HCT116 (cell line): ENCODE measurements at regions not wholly inside any gene's neighbourhood (a gene's known extent, or its start where the extent isn't known, plus 50 kb on each side); places are given as distances from the start of the nearest gene placed in this dataset.

Source experiments
- CEBPB ChIP-seq: IDR thresholded peaks from 2 replicates; pipeline ENCODE4 v1.6.1; 2012; ENCODE audit warnings: low read depth
- EGR1 ChIP-seq: IDR thresholded peaks from 2 replicates; pipeline ENCODE4 v1.6.1; 2012; ENCODE audit warnings: low read depth
- EZH2 ChIP-seq: fragments of 200-600 bp; sonication (generic); IDR thresholded peaks from 2 replicates; pipeline ENCODE4 v1.6.1; 2017; ENCODE audit warnings: antibody characterized with exemption, mixed run types
- EZH2phosphoT487 ChIP-seq: fragments of 200-600 bp; IDR thresholded peaks from 2 replicates; pipeline ENCODE4 v1.6.1; 2018; ENCODE audit warnings: antibody characterized with exemption, borderline replicate concordance
- JUND ChIP-seq: IDR thresholded peaks from 2 replicates; pipeline ENCODE4 v1.6.1; 2012
- POLR2A ChIP-seq: IDR thresholded peaks from 2 replicates; pipeline ENCODE4 v1.7.0; 2011; ENCODE audit warnings: borderline replicate concordance; ENCODE audit not compliant: insufficient read depth, insufficient read length; ENCODE audit errors: extremely low read depth
- POLR2AphosphoS5 ChIP-seq: IDR thresholded peaks from 2 replicates; pipeline ENCODE4 v1.6.1; 2011; ENCODE audit warnings: mild to moderate bottlenecking, low read depth, low read length, moderate library complexity
- RAD21 ChIP-seq: IDR thresholded peaks from 2 replicates; pipeline ENCODE4 v1.6.1; 2012; ENCODE audit warnings: low read depth, mild to moderate bottlenecking
- SRF ChIP-seq: IDR thresholded peaks from 2 replicates; pipeline ENCODE4 v1.6.1; 2012; ENCODE audit warnings: low read depth
- TCF7L2 ChIP-seq: IDR thresholded peaks from 2 replicates; pipeline ENCODE4 v1.7.0; 2011; ENCODE audit warnings: borderline replicate concordance, inconsistent platforms; ENCODE audit not compliant: insufficient read depth, insufficient read length; ENCODE audit errors: extremely low read depth
- TF ChIP-seq, protein P1 (sequence below): IDR thresholded peaks from 2 replicates; pipeline ENCODE4 v1.6.1; 2012
- TF ChIP-seq, protein P2 (sequence below), 3 experiments: fragments of 200-600 bp in 1 of 3; sonication (generic) in 1 of 3; IDR thresholded peaks in 2 of 3; conservative IDR thresholded peaks in 1 of 3; 2 replicates each; pipeline ENCODE4 v1.5.1; 2012 to 2017; ENCODE audit warnings: low read depth in 2 of 3, low read length in 2 of 3, antibody characterized with exemption in 1 of 3, borderline replicate concordance in 1 of 3, control low read depth in 1 of 3, mild to moderate bottlenecking in 1 of 3, mixed read lengths in 1 of 3, mixed run types in 1 of 3, moderate library complexity in 1 of 3; ENCODE audit not compliant: insufficient read depth in 1 of 3
- TF ChIP-seq, protein P3 (sequence below): IDR thresholded peaks from 2 replicates; pipeline ENCODE4 v1.6.1; 2012

DNA sequence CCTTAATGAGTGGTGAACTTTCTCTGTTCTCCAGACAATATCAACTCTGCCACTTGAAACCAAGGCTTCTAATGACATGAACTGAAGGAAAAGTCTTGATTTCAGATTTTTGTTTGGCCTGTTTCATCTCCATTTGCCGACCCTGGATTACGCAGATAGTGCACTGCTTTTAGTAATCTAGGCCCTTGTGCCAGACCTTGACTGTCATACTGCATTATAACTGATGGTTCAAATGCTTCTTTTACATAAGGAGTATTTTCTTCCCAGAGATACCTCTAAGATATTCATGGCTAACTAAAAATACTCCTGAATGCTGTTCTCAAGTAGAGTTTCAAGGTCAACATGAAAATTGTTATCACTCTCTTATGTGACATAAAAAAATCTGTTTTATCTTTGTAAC is 238.7 kb upstream of the SEMA6A start:
- TF ChIP-seq, protein P1, sequence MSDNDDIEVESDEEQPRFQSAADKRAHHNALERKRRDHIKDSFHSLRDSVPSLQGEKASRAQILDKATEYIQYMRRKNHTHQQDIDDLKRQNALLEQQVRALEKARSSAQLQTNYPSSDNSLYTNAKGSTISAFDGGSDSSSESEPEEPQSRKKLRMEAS: no peak
- TF ChIP-seq EZH2: no peak
- TF ChIP-seq RAD21: no peak
- TF ChIP-seq EZH2phosphoT487: no peak
- no peak for TF ChIP-seq POLR2A
- no peak for TF ChIP-seq POLR2AphosphoS5
- no peak for TF ChIP-seq JUND
- no peak for TF ChIP-seq TCF7L2
- TF ChIP-seq, protein P2, sequence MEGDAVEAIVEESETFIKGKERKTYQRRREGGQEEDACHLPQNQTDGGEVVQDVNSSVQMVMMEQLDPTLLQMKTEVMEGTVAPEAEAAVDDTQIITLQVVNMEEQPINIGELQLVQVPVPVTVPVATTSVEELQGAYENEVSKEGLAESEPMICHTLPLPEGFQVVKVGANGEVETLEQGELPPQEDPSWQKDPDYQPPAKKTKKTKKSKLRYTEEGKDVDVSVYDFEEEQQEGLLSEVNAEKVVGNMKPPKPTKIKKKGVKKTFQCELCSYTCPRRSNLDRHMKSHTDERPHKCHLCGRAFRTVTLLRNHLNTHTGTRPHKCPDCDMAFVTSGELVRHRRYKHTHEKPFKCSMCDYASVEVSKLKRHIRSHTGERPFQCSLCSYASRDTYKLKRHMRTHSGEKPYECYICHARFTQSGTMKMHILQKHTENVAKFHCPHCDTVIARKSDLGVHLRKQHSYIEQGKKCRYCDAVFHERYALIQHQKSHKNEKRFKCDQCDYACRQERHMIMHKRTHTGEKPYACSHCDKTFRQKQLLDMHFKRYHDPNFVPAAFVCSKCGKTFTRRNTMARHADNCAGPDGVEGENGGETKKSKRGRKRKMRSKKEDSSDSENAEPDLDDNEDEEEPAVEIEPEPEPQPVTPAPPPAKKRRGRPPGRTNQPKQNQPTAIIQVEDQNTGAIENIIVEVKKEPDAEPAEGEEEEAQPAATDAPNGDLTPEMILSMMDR (IDR thresholded peaks at IDR 0.05 in 2 of 3, conservative IDR thresholded peaks at IDR 0.05 in 1 of 3; ENCODE audit: borderline replicate concordance in 1 of 3, insufficient read depth in 1 of 3, low read depth in 2 of 3, low read length in 2 of 3): no peak
- TF ChIP-seq SRF: no peak
- TF ChIP-seq CEBPB: no peak
- no peak for TF ChIP-seq EGR1
- TF ChIP-seq, protein P3, sequence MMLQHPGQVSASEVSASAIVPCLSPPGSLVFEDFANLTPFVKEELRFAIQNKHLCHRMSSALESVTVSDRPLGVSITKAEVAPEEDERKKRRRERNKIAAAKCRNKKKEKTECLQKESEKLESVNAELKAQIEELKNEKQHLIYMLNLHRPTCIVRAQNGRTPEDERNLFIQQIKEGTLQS: no peak
